HG03139 (cell line): ENCODE measurements at regions not wholly inside any gene's neighbourhood (a gene's known extent, or its start where the extent isn't known, plus 50 kb on each side); places are given as distances from the start of the nearest gene placed in this dataset.

ENCODE experiments used
- ATAC-seq: cut with Tn5 transposase; IDR thresholded peaks from one replicate; pipeline ENCODE4 v1.9.1; 2021; ENCODE audit not compliant: unreplicated experiment

- no peak for ATAC-seq
Measured at GRCh38 chr9:90311811-90312210, 330.8 kb downstream of the DIRAS2 start.

- ATAC-seq, result no peak
Measured at GRCh38 chr9:90322296-90322695, 320.3 kb downstream of the DIRAS2 start.

GRCh38 chr9:90325913-90326653, 316.5 kb downstream of the DIRAS2 start:
- ATAC-seq, result no peak

GRCh38 chr9:90330231-90330630, 312.4 kb downstream of the DIRAS2 start:
- no peak for ATAC-seq

GRCh38 chr9:90331826-90332575, 310.6 kb downstream of the DIRAS2 start:
- ATAC-seq, result no peak

GRCh38 chr9:90333226-90333625, 309.4 kb downstream of the DIRAS2 start:
- ATAC-seq, result no peak

GRCh38 chr9:90340421-90340820, 302.2 kb downstream of the DIRAS2 start:
- no peak for ATAC-seq

GRCh38 chr9:90342607-90343006, 300.0 kb downstream of the DIRAS2 start:
- no peak for ATAC-seq

- no peak for ATAC-seq
Measured at GRCh38 chr9:90343366-90343765, 299.3 kb downstream of the DIRAS2 start.

GRCh38 chr9:90343991-90344390, 298.6 kb downstream of the DIRAS2 start:
- ATAC-seq, result no peak

- ATAC-seq, result no peak
Measured at GRCh38 chr9:90365666-90366065, 277.0 kb downstream of the DIRAS2 start.

GRCh38 chr9:90368241-90368640, 274.4 kb downstream of the DIRAS2 start:
- ATAC-seq, result no peak

- no peak for ATAC-seq
Measured at GRCh38 chr9:90368928-90369327, 273.7 kb downstream of the DIRAS2 start.

GRCh38 chr9:90379771-90380170, 262.9 kb downstream of the DIRAS2 start:
- no peak for ATAC-seq

GRCh38 chr9:90385146-90385545, 257.5 kb downstream of the DIRAS2 start:
- ATAC-seq, result no peak

GRCh38 chr9:90393365-90394152, 249.1 kb downstream of the DIRAS2 start:
- no peak for ATAC-seq

GRCh38 chr9:90394871-90395270, 247.8 kb downstream of the DIRAS2 start:
- ATAC-seq, result no peak

GRCh38 chr9:90400091-90400490, 242.5 kb downstream of the DIRAS2 start:
- no peak for ATAC-seq

- no peak for ATAC-seq
Measured at GRCh38 chr9:90408659-90409058, 234.0 kb downstream of the DIRAS2 start.

GRCh38 chr9:90419221-90419851, 223.3 kb downstream of the DIRAS2 start:
- no peak for ATAC-seq

- no peak for ATAC-seq
Measured at GRCh38 chr9:90420211-90420610, 222.4 kb downstream of the DIRAS2 start.
